Keratinocyte (primary cell): ENCODE measurements at regions not wholly inside any gene's neighbourhood (a gene's known extent, or its start where the extent isn't known, plus 50 kb on each side); places are given as distances from the start of the nearest gene placed in this dataset.

Experiments used
- DNase-seq: peaks from one replicate; pipeline ENCODE4 v3.0.0-alpha.2; 2011; ENCODE audit warnings: low read depth, missing footprints, low spot score
- FAIRE-seq: peaks from 2 replicates; lab custom pipeline; 2011; peaks lifted over from hg19 to GRCh38; lab: Jason Lieb, UNC
- H2AFZ ChIP-seq: 2 replicates; pipeline ENCODE4 v1.6.0; 2012; ENCODE audit warnings: low read length, control low read depth, inconsistent platforms; ENCODE audit not compliant: control insufficient read depth
- H3K27ac ChIP-seq: 2 replicates; pipeline ENCODE4 v1.5.1; 2011; ENCODE audit warnings: low read length; ENCODE audit not compliant: control insufficient read depth, insufficient read depth
- H3K27me3 ChIP-seq: 3 replicates; pipeline ENCODE4 v1.6.0; 2011; ENCODE audit warnings: low read length; ENCODE audit not compliant: control insufficient read depth, insufficient read depth; ENCODE audit errors: extremely low read depth
- H3K36me3 ChIP-seq, 2 experiments: 2 replicates in 1 of 2; 3 replicates in 1 of 2; pipeline ENCODE4 v1.5.1; 2011; ENCODE audit warnings: low read length in 2 of 2, mild to moderate bottlenecking in 1 of 2; ENCODE audit not compliant: control insufficient read depth in 2 of 2, insufficient read depth in 2 of 2; ENCODE audit errors: extremely low read depth in 1 of 2
- H3K4me1 ChIP-seq: 3 replicates; pipeline ENCODE4 v1.5.1; 2011; ENCODE audit warnings: low read length; ENCODE audit not compliant: control insufficient read depth, insufficient read depth; ENCODE audit errors: extremely low read depth
- H3K4me2 ChIP-seq: 3 replicates; pipeline ENCODE4 v1.6.0; 2011; ENCODE audit warnings: low read depth, low read length; ENCODE audit not compliant: control insufficient read depth, insufficient read depth; ENCODE audit errors: extremely low read depth
- H3K4me3 ChIP-seq, 3 experiments: fragments of 200-600 bp in 1 of 3; sonication (generic) in 1 of 3; 2 replicates in 2 of 3; 3 replicates in 1 of 3; pipeline ENCODE4 v1.5.1; 2011 to 2016; ENCODE audit warnings: low read length in 3 of 3, mild to moderate bottlenecking in 3 of 3, control low read depth in 2 of 3, inconsistent platforms in 1 of 3, low read depth in 1 of 3, mixed read lengths in 1 of 3, mixed run types in 1 of 3, moderate library complexity in 1 of 3; ENCODE audit not compliant: control insufficient read depth in 2 of 3, insufficient read depth in 2 of 3; ENCODE audit errors: extremely low read depth in 1 of 3
- H3K79me2 ChIP-seq: 2 replicates; pipeline ENCODE4 v1.6.0; 2012; ENCODE audit warnings: low read length; ENCODE audit not compliant: control insufficient read depth, insufficient read depth
- H3K9ac ChIP-seq: 3 replicates; pipeline ENCODE4 v1.6.0; 2011; ENCODE audit warnings: low read length; ENCODE audit not compliant: control insufficient read depth, insufficient read depth; ENCODE audit errors: extremely low read depth
- H3K9me1 ChIP-seq: 3 replicates; pipeline ENCODE4 v1.6.0; 2011; ENCODE audit warnings: low read length; ENCODE audit not compliant: control insufficient read depth, insufficient read depth; ENCODE audit errors: extremely low read depth
- H3K9me3 ChIP-seq: 2 replicates; pipeline ENCODE4 v1.5.1; 2012; ENCODE audit warnings: low read depth, low read length; ENCODE audit not compliant: control insufficient read depth
- H4K20me1 ChIP-seq: 3 replicates; pipeline ENCODE4 v1.6.0; 2011; ENCODE audit warnings: low read length; ENCODE audit not compliant: control insufficient read depth, insufficient read depth; ENCODE audit errors: extremely low read depth
- CTCF ChIP-seq, 3 experiments: IDR thresholded peaks in 1 of 3; conservative IDR thresholded peaks in 1 of 3; optimal IDR thresholded peaks in 1 of 3; 2 replicates in 2 of 3; 3 replicates in 1 of 3; pipeline versions ENCODE3 to v1.5.1; 2011; ENCODE audit warnings: low read length in 3 of 3, mild to moderate bottlenecking in 3 of 3, moderate library complexity in 2 of 3, control low read depth in 1 of 3, inconsistent platforms in 1 of 3; ENCODE audit not compliant: insufficient read depth in 2 of 3; ENCODE audit errors: extremely low read depth in 1 of 3
- EZH2 ChIP-seq: IDR thresholded peaks from one replicate; pipeline ENCODE4 v1.6.1; 2012; ENCODE audit warnings: inconsistent platforms, mild to moderate bottlenecking, low read length, moderate library complexity
- dilution Hi-C: fragments of 300-500 bp; cut with MboI; formaldehyde crosslinking; loops from one replicate; pipeline ENCODE4 v1.7.0; 2020; ENCODE audit warnings: low sequenced_read_pairs; ENCODE audit not compliant: extremely low pct_ligation_motif_present

- Histone ChIP-seq H3K4me2 (no peak overlapping the region), H3K27me3 (no peaks in the 10 kb centered on the region), H3K36me3 (no peaks in the 10 kb centered on the region), H3K27ac (no peak overlapping the region), H4K20me1 (no peaks in the 10 kb centered on the region), H2AFZ (no peak overlapping the region), H3K9me3 (no peaks in the 10 kb centered on the region), H3K9ac (no peak overlapping the region), H3K4me1 (no peaks in the 10 kb centered on the region), H3K79me2 (no peaks in the 10 kb centered on the region), H3K9me1 (no peaks in the 10 kb centered on the region), H3K4me3 (no peak overlapping the region)
- TF ChIP-seq CTCF (optimal IDR thresholded peaks at IDR 0.05 in 1 of 3, IDR thresholded peaks at IDR 0.05 in 1 of 3, conservative IDR thresholded peaks at IDR 0.05 in 1 of 3; ENCODE audit: extremely low read depth in 1 of 3, insufficient read depth in 2 of 3, low read length in 3 of 3), result no peak
- no peak for TF ChIP-seq EZH2
- DNase-seq (no peak), FAIRE-seq (no peak)
- dilution Hi-C loops, result no loop called here
These were observed 86.4 kb upstream of the FN1 start for GRCh38 chr2:215522237-215522636.

GRCh38 chr2:215521031-215521430 lies 85.2 kb upstream of the FN1 start:
- Histone ChIP-seq H3K79me2 (no peaks in the 10 kb centered on the region), H3K4me2 (no peak overlapping the region)

More at GRCh38 chr2:215521031-215521430, 85.2 kb upstream of the FN1 start:
- H3K4me1 ChIP-seq, result no peaks in the 10 kb centered on the region
- H3K9ac ChIP-seq, result no peak overlapping the region
- H3K9me3 ChIP-seq, result no peaks in the 10 kb centered on the region
- H3K4me3 ChIP-seq, result no peak overlapping the region
- no peak overlapping the region for H2AFZ ChIP-seq
- no peaks in the 10 kb centered on the region for H3K36me3 ChIP-seq
- H3K27ac ChIP-seq, result no peak overlapping the region
- TF ChIP-seq CTCF (optimal IDR thresholded peaks at IDR 0.05 in 1 of 3, IDR thresholded peaks at IDR 0.05 in 1 of 3, conservative IDR thresholded peaks at IDR 0.05 in 1 of 3; ENCODE audit: extremely low read depth in 1 of 3, insufficient read depth in 2 of 3, low read length in 3 of 3), result no peak
- TF ChIP-seq EZH2, result no peak
- H3K27me3 ChIP-seq, result no peaks in the 10 kb centered on the region
- no peaks in the 10 kb centered on the region for H4K20me1 ChIP-seq
- no peak for DNase-seq
- H3K9me1 ChIP-seq, result no peaks in the 10 kb centered on the region
- dilution Hi-C loops, result no loop called here
- FAIRE-seq, result no peak
